ENCODE measurements at regions not wholly inside any gene's neighbourhood (a gene's known extent, or its start where the extent isn't known, plus 50 kb on each side); places are given as distances from the start of the nearest gene placed in this dataset.

DNA sequence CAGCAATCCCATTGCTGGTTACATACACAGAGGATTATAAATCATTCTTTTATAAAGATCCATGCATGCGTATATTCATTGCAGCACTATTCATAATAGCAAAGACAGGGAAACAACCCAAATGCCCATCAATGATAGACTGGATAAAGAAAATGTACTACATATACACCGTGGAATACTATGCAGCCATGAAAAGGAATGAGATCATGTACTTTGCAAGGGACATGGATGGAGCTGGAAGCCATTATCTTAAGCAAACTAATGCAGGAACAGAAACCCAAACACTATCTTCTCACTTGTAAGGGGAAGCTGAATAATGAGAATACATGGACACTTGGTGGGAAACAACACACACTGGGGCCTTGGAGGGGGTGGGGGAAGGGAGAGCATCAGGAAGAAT is 529.7 kb downstream of the TBC1D32 start:
- Histone ChIP-seq H3K9me3 (ENCODE audit: control insufficient read depth, low read length) (peaks cover 7% of the 10 kb centered on the region), H3K9ac (ENCODE audit: extremely low read depth, low read length, poor library complexity, severe bottlenecking) (no peak overlapping the region), H3K4me3 (ENCODE audit: low read length) (no peak overlapping the region), H3K27me3 (ENCODE audit: control insufficient read depth, insufficient read depth, low read length, poor library complexity, severe bottlenecking) (no peaks in the 10 kb centered on the region), H3K36me3 (ENCODE audit: control insufficient read depth, insufficient read depth, low read length) (no peaks in the 10 kb centered on the region), H3K27ac (ENCODE audit: low read depth, low read length) (no peak overlapping the region), H3K4me1 (ENCODE audit: control insufficient read depth, insufficient read depth, low read length) (no peaks in the 10 kb centered on the region)
- Mint-ChIP-seq H3K27ac (no peak overlapping the region), H3K36me3 (ENCODE audit: low read depth) (no peaks in the 10 kb centered on the region), H3K4me3 (no peak overlapping the region), H3K4me1 (peaks cover 6% of the 10 kb centered on the region), H3K27me3 (ENCODE audit: insufficient read depth) (no peaks in the 10 kb centered on the region), H3K9me3 (peaks cover 19% of the 10 kb centered on the region)
- no peak for DNase-seq
- TF ChIP-seq, protein P1, sequence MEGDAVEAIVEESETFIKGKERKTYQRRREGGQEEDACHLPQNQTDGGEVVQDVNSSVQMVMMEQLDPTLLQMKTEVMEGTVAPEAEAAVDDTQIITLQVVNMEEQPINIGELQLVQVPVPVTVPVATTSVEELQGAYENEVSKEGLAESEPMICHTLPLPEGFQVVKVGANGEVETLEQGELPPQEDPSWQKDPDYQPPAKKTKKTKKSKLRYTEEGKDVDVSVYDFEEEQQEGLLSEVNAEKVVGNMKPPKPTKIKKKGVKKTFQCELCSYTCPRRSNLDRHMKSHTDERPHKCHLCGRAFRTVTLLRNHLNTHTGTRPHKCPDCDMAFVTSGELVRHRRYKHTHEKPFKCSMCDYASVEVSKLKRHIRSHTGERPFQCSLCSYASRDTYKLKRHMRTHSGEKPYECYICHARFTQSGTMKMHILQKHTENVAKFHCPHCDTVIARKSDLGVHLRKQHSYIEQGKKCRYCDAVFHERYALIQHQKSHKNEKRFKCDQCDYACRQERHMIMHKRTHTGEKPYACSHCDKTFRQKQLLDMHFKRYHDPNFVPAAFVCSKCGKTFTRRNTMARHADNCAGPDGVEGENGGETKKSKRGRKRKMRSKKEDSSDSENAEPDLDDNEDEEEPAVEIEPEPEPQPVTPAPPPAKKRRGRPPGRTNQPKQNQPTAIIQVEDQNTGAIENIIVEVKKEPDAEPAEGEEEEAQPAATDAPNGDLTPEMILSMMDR (conservative IDR thresholded peaks at IDR 0.05): no peak
- 88 to 96% methylated on average over 1 to 2 of the region's 2 CpGs for WGBS, 2 experiments (ENCODE audit: insufficient coverage in 1 of 2, insufficient read length in 1 of 2)

- no peaks in the 10 kb centered on the region for H3K4me1 ChIP-seq (ENCODE audit: control insufficient read depth, insufficient read depth, low read length)
- no peaks in the 10 kb centered on the region for H3K36me3 ChIP-seq (ENCODE audit: control insufficient read depth, insufficient read depth, low read length)
- Mint-ChIP-seq H3K27me3 (ENCODE audit: insufficient read depth) (no peaks in the 10 kb centered on the region), H3K4me1 (no peaks in the 10 kb centered on the region), H3K27ac (no peak overlapping the region), H3K4me3 (no peak overlapping the region), H3K9me3 (no peaks in the 10 kb centered on the region), H3K36me3 (ENCODE audit: low read depth) (no peaks in the 10 kb centered on the region)
- no peak overlapping the region for H3K4me3 ChIP-seq (ENCODE audit: low read length)
- H3K9ac ChIP-seq (ENCODE audit: extremely low read depth, low read length, poor library complexity, severe bottlenecking): no peak overlapping the region
- TF ChIP-seq, protein P1 (conservative IDR thresholded peaks at IDR 0.05): no peak
- 93 to 98% methylated on average over 6 to 10 of the region's 10 CpGs for WGBS, 2 experiments (ENCODE audit: insufficient coverage in 1 of 2, insufficient read length in 1 of 2)
- H3K27me3 ChIP-seq (ENCODE audit: control insufficient read depth, insufficient read depth, low read length, poor library complexity, severe bottlenecking): no peaks in the 10 kb centered on the region
- H3K27ac ChIP-seq (ENCODE audit: low read depth, low read length): no peak overlapping the region
- no peaks in the 10 kb centered on the region for H3K9me3 ChIP-seq (ENCODE audit: control insufficient read depth, low read length)
- no peak for DNase-seq
Measured at GRCh38 chr6:120786682-120787081, 547.6 kb downstream of the TBC1D32 start.

DNA sequence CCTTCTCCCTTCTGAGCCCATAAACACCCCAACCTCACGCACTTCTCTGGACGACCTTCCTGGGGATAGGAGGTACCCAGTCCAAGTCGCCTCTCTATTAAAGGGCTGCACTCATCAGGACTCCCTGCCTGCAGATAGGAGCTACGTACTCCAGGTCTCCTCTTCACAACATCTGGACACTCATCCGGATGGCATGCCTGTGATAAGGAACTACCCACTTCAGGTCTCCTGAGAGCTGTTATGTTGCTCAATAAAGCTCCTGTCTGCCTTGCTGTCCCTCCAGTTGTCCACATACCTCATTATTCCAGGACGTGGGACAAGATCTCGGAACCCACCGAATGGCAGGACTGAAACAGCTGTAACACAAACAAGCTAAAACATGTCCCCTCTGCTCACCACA is 548.0 kb downstream of the TBC1D32 start:
- WGBS, 2 experiments (ENCODE audit: insufficient coverage in 1 of 2, insufficient read length in 1 of 2): 92 to 96% methylated on average over 4 to 8 of the region's 8 CpGs
- H3K36me3 Mint-ChIP-seq (ENCODE audit: low read depth): no peaks in the 10 kb centered on the region
- no peaks in the 10 kb centered on the region for H3K4me1 Mint-ChIP-seq
- H3K27me3 ChIP-seq (ENCODE audit: control insufficient read depth, insufficient read depth, low read length, poor library complexity, severe bottlenecking): no peaks in the 10 kb centered on the region
- no peaks in the 10 kb centered on the region for H3K27me3 Mint-ChIP-seq (ENCODE audit: insufficient read depth)
- no peak overlapping the region for H3K27ac ChIP-seq (ENCODE audit: low read depth, low read length)
- no peaks in the 10 kb centered on the region for H3K36me3 ChIP-seq (ENCODE audit: control insufficient read depth, insufficient read depth, low read length)
- H3K9me3 ChIP-seq (ENCODE audit: control insufficient read depth, low read length): no peaks in the 10 kb centered on the region
- no peak overlapping the region for H3K9ac ChIP-seq (ENCODE audit: extremely low read depth, low read length, poor library complexity, severe bottlenecking)
- no peak overlapping the region for H3K4me3 Mint-ChIP-seq
- no peak overlapping the region for H3K27ac Mint-ChIP-seq
- no peaks in the 10 kb centered on the region for H3K4me1 ChIP-seq (ENCODE audit: control insufficient read depth, insufficient read depth, low read length)
- H3K9me3 Mint-ChIP-seq: no peaks in the 10 kb centered on the region
- no peak overlapping the region for H3K4me3 ChIP-seq (ENCODE audit: low read length)
- TF ChIP-seq, protein P1 (conservative IDR thresholded peaks at IDR 0.05): no peak
- DNase-seq: no peak
